HG03378 (cell line): ENCODE measurements at regions not wholly inside any gene's neighbourhood (a gene's known extent, or its start where the extent isn't known, plus 50 kb on each side); places are given as distances from the start of the nearest gene placed in this dataset.

Source experiments
- ATAC-seq: cut with Tn5 transposase; IDR thresholded peaks from one replicate; pipeline ENCODE4 v1.9.1; 2021; ENCODE audit warnings: mild to moderate bottlenecking, moderate library complexity; ENCODE audit not compliant: unreplicated experiment

DNA sequence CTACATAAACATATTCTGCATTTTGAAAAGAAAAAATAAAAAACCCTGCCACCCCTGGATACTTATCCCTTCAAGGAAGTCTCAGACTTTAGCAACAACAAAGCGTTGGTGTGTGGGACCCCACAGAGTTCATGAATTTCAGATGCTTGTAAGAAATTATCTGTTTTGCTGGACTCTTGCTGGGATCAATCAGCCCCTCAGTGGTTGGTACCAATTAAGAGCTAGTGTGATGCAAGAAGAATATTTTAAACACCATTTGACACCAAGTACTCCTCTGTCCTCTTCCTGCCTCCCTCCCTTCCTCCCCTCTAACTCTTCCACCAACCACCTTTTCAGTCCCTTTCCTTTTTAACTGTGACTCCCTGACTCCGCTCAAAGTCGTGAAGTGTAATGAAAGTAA, 51.5 kb downstream of the SST start:
- ATAC-seq: no peak

DNA sequence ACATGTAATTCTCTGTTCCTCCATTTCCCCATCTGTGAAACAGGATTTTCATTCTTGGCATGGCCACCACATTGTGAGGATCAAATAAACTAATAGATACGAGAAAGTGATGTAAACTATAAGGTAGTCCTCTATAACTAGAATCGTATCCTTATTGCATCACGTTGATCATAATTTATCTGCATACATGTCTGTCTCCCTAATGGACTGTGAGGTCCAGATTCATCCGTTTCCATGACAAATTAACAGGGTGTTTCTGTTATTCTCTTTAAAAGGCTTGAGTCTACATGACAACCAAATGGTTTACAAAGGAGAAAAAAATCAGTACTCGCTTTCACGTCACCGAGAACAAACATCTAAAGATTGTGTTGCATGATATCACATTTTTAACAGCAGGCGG, 53.0 kb downstream of the SST start:
- no peak for ATAC-seq

DNA sequence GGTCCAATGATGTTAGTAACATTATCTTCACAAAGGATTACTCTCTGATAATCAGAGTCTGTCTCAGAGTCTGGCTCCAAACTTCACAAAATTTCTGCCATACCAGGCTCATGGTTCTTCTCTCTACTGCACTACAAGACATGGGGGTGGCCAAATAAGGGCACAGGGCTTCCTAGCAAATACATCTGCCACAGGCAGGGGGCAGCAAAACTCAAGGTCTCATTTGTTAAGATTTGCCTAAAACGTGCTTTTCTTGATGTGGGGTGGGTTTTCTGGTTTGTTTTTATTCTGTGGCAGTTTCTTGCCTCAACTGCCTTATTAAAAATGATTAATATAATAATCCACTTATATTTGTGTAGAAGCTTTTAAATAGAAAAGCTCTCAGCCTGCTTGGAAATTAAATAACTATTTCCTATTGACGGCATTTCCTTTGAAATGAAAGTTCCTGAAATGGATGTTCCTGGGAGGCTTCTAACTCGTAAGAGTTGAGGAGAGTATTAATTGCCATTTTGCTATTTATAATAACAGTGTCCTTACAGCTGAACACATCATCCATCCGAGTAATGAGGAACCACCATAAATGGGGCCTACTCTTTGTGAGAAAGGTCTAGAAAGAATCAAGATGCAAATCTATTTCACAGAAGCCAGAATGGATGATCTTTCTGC, 53.8 kb downstream of the SST start:
- peak; percentile 73 for ATAC-seq

DNA sequence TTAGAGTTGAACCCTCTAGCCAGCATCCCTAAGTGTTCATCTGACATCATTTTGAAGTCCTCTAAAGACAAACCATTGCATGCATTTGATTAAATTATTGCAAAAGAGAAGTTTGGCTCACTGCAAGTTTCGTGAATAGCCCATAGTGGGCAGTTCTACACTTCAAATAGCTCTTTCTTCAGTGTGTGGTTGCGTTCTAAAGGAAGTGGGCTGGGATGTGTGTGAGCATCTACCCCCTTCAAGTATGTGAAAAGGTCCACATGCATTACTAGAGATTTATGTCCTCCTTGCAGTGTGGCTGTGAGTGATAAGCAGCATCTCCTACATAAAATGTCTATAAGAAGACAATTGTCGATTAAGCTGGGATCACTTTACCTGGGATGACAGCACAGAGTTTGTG, 54.6 kb downstream of the SST start:
- no peak for ATAC-seq

DNA sequence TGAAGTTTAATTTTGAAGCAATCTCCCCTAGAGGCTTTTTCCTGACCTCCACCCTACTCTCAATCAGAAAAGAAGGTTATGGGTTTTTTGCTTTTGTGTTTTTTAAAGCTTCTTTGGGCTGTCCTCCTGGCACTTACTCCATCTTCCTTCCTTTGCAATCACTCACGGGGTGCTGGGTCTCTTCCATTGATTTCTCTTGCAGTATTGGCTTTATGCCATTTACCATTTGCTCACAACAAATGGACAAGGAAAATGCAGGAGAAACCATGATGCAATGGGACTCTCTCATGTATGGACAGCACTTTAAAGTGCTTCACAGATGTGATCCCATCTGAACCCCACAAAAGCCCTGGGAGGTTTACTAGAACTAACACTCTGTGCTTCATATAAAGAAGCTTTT, 57.5 kb downstream of the SST start:
- ATAC-seq: no peak

DNA sequence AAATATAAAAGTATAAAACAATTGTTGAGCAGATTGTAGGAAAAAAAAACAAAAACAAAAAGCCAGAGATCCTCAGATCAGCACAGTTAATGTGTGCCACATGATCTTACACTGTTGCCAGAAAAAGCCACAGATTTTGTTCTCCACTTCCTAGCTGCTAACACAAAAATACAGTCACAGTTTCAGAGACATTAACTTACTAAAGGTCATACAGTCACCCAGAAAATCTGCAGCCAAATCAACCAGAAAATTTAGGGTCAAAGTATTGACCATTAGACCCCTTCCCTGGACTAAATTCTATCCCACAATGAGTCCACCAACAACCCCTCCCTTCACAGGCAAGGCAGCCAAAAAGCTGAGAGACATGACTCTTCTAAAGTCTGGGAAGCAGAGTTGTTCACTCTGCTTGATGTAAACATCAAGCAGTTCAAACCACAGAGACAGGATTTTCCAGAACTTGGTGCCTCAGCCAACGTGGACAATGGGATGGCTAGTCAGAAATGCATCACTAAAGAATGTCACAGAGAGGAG, 59.1 kb downstream of the SST start:
- ATAC-seq: no peak

DNA sequence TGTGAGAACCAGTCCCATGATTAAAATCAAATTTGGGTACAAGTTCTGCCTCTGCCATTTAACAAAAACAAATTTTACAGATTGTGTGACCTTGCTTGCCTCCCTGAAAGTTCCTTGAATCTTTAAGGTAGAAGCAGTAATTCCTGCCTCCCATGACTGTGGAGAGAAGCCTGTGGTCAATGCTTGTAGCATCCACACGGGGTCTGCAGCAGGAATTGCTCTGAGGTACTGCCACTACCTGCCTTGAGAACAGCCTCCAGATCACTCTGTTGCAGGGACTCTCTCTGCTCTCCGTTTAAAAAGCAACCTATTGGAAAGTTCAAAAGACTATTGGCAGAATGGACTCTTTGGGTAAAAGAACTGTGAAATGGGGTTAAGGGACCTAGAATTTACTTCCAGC, 75.9 kb downstream of the SST start:
- no peak for ATAC-seq

DNA sequence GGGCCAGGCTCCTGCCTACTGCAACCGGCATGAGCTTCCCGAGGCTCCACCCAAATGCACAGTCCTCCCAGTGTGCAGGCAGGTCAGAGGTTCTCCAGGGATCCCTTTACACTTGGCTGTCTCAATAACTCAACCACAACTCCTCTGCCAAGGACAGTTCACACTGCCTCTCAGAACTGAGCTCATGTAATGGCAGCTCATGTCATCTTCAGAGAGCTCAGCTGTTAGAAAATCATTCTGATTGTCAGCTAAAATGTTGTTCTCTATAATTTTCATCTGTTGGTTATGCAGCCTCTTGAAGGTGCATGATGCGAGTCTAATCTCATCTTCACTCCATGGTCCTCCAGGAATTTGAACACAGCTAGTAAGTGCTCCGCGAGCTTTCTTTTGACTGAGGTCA, 76.7 kb downstream of the SST start:
- no peak for ATAC-seq

DNA sequence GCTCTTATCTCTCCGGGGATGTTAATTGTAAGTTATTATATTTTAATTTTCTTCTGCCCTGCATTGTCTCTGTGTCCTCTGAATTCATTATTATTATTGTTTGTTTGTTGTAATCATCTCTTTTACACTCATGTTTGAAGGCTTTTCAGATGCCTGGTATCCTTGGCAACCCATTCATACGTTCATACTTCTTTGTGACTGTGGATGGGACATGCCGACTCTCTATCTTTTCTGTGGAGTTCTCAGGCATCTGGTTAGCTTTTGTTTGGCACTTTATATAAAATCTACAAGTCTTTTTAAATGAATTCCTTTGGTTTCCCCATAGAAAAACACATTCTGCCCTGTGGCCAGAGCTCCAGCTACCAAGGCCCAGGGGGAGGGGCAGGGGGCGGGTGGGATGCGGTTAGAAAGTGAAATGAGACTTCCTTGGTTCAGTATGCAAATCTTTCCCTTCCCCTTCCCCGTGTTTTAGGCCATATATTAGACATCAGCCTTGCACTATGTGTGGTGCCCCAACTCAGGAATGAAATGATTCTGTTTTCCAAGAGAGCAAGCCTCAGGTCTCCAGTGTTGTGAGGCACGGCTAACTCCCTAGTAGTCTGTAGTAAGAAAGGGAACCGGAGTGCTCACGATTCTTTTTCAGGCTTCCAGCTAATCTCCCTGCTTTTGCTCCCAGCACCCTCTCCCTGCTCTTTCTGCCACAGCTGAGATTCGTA, 79.2 kb downstream of the SST start:
- ATAC-seq: no peak

DNA sequence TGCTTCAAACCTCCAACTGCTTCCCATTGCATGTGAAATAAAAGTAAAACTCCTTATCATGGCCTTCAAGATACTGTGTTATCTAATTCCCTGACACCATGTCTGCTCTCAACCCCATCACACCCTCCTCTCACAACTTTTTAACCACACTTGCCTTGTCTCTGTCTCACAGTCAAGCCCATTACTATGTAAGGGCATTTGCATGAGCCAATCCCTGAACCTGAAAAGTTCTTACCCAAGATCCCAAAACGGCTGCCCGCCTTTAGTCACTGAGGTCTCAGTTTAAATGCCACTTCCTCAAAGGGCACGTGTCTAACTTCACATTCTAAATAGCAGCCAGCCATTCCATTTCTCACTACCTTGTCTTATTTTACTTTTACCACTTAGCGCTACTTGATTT, 83.1 kb downstream of the SST start:
- no peak for ATAC-seq

DNA sequence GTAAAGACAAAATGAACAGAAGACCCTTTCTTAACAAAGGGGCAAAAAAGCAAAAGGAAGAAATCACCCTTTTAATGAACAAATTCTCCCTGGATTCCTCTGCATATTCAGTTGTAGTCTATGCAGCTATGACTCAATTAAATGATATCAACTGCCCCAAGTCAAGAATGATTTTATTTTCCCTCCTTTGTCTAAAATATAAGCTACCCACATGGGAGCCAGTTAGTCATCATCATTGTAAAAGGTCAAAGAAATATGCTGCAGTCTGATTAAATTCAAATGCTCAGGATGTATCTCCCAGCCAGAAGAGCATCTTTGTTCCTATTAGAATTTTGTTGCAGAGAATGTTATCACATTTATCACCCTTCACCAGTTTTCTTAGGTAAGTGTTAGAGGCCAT, 84.0 kb downstream of the SST start:
- no peak for ATAC-seq

DNA sequence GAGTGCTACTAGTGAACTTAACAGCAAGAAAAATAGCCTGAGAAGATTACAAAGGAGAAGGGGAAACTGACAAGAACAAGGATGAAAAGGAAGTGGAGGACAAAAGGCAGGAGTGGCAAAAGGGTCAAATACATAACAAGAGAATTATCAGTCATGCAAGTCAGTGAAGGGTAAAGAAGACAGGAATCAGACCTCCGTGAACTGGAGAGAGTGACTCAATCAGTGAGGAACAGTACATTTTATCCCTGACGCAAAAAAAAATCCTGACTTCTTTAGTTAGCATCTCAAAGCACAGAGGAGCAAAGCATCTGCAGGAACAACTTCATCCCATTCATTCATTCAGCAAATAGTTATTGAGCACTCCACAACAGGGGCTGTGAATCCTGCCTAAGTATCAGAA, 97.8 kb downstream of the SST start:
- ATAC-seq: no peak

DNA sequence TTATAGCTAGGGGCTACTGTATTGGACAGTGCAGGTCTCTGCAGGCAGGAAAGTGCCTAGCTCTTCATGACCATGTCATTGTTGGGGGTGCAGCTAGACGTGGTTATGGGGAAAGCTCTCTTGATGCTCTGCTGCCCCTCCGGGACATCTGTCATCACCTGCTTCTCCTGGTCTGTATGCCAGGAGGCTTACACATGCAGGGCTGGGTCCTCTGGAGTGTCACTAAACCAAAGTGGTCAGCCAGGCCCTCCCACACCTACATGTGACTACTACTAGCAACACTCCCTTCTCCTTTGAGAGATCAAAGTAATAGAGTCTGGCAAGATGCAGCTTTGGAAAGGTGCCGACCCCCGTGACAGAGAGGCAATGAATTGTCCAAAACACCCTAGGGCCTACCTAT, 98.5 kb downstream of the SST start:
- ATAC-seq: no peak

DNA sequence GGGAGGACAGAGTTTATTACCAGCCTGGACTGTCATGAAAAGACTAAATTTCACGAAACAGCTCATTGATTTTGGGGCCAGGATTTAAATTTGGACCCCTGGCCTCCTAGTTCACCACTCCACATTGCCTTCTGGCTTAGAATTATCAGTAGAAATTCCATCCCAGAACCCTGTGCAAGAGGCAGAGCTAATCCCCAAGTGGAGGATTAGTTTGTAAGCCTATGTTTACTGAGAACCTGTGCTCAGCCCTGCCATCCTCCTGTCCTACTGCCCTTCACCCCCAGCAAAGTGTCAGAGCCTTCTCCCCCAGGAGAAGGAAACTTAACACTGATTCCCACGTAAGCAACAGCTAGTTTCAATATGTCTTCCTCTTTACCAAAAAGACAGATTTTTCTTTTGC, 99.4 kb downstream of the SST start:
- no peak for ATAC-seq

DNA sequence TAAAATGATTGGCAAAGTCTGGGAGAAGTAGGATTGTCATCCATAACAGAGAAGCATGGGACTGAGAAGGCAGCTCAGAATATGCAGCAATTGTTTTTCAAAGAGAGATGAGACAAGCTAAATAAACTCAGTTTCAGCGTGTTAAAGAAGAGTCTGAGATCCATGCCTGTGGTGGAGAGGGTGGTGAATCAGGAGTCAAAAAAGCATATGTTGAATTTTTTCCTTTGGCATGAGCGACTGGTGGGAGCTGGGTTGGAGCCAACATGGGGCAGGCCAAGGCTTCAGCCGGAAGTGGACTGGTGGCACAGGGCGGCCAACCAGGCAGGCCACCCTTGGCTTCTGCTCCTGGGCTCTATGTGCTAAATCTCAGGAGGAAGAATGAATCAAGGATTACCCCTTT, 102.0 kb downstream of the SST start:
- no peak for ATAC-seq

DNA sequence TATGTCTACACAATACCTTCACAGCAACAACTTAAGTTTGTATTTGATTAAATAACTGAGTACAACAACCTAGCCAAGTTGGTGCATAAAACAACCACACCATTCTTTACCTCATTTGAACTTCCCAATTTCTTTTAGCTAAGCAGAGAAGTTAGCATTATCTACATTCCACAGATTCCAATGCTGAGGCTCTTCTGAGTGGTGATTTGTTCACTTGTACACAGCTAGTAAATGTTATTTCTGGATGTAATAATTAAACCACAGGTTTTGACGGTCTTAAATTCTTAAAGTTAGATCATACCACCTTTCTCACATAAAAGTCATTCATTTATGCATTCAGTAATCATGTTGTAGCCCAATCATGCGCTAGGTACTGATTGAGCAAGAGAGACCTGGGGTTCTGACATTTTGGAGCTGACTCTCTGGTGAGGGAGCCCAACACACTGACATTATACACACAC, 102.5 kb downstream of the SST start:
- no peak for ATAC-seq

DNA sequence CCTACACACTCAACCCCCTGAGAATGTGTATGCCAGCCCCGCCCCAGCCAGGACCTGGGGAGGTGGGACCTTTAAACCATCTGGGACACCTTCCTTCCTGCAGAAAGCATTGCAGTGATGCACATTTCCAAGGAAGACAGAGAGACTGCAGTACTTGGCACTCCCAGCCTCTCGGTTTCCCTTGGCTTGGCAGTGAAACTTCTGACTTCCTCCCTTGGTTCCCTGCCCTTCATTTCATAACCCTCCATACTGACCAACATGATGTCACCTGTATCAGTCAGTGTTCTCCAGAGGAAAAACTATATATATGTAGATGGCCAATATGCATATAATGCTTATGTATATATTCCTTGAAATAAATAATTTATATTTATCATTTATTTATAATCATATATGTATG, 103.2 kb downstream of the SST start:
- no peak for ATAC-seq

DNA sequence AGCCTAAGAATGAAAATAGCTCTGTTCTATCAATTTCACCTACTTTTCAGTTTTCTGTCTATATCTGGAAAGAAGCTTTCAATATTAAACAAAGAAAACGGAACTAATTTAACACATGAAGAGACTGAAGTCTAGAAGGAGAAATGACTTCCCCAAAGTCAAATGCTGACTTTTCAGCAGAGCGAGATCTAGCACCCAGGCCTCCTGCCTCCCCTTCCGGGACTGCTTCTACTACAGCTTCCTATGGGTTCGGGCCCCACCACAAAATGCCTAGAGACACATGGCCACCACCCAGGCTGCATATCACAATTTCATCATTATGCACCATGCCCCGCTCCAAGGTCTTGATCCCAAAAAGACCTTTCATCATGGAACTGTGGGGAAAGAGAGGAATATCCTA, 104.5 kb downstream of the SST start:
- no peak for ATAC-seq

DNA sequence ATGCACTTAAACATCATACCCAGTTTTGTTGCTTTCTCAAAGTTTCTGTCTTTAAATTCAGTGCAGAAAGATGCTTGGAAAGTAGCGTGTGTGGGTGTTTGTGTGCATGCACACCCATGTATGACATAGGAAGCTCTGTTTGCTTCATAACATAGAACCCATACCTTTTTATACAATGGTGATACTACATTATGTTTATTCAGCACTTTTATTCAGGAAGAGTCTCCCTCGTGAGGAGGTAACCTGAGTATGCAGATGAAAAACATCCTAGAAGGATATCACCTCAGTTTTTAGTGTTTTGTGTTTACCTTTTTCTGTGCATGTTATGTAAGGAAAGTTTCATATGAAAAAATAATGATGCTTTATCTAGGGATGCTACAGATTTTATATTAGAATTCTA, 111.2 kb downstream of the SST start:
- no peak for ATAC-seq

DNA sequence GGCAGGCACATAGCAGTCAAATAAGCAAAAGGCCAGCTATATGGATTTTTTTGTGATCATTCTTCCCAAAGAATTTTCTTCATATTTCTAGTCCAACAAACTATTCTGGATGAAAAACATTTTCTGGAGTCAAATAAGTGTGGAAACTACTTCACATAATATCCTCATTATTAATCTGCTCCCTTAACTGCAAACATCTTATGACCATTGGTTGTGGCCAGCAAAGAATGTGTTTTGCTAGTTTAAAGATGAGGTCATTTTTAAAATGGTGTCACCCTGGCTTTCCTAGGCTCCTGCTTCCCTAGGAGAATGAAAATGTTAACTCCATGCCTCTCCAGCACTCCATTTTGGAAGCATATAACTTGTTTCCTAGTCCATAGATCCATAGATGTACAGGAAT, 118.8 kb downstream of the SST start:
- ATAC-seq: no peak

DNA sequence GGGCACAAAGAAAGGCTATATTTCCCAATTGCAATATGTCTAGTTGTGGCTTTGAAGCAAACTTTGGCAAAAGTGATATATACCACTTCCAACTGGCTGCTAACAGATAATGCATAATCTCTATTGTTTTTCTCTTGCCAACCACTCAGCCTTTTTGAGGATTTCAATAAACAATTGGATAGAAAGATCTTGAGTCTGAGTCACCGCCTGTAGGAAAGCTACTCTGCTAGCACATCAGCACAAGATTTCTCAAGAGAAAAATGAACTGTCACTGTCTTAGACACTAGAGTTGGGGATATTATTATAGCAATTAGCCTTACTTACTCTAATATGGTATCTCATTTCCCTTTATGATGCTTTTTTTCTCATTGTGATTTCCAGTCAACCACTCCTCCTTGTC, 119.7 kb downstream of the SST start:
- ATAC-seq: no peak

DNA sequence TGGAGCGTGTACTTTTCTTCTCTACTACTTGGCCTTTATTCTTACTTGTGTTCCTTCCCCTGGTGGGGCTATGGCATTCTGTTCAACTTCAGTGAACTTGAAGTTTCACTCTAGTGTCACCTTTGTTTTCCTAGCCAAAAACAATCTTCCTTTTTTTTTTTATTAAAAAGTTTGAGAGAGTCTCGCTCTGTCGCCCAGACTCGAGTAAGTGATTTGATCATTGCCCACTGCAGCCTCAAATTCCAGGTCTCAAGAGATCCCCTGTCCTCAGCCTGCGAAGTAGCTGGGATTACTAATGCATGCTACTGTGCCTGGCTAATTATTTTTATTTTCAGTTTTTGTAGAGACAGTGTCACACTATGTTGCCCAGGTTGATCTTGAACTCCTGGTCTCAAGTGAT, 124.8 kb downstream of the SST start:
- no peak for ATAC-seq

DNA sequence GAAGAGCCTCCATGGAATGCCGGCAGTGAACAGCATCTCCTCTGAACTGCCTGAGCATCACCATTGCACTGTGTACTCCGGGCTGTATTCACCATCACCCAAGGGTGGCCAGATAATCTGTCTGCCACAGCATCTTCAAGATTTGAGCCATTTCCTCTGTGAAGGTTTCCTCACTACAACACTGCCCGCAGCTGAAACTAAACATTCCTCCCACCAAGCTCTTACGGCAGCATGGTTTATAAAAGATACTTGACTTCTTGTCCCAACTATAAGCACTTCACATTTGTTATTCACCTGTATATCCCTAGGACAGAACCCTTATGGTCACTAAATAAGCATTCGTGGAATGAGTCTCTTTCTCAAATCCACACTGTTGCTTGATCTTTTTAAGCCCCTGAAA, 125.9 kb downstream of the SST start:
- ATAC-seq: no peak
